Inferior parietal cortex (tissue), 1 donor: ENCODE measurements at regions not wholly inside any gene's neighbourhood (a gene's known extent, or its start where the extent isn't known, plus 50 kb on each side); places are given as distances from the start of the nearest gene placed in this dataset.
"Not testable (repeated sequence)": the region's sequence is repeated elsewhere in the genome, so short reads cannot be mapped to it uniquely, and the experiment has no call there.

Experiments used
- DNase-seq: peaks from one replicate; pipeline ENCODE4 v3.0.0-alpha.2; 2016; ENCODE audit errors: extremely low spot score

DNA sequence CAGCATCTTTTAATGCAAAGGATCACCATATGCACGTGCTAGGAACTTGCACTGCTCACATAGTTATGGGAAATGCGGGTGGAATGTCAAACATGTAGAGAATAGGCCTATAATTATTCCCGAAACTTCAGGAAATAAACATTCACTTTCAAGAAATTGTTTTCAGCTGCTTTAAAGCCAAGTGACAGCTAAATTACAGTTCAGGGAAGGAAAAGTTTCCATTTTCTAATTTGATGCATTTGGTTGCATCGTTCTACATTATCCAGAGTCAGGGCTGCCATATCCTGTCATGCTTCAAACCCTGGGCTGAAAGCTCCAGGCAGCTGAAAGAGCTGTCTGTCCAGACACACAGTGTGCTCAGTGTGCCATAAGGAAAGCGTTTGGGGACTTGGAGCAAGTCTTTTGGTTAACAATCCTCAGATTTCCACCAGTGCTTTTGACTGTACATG, 518.1 kb downstream of the CSNK1G3 start:
- DNase-seq: no peak

DNA sequence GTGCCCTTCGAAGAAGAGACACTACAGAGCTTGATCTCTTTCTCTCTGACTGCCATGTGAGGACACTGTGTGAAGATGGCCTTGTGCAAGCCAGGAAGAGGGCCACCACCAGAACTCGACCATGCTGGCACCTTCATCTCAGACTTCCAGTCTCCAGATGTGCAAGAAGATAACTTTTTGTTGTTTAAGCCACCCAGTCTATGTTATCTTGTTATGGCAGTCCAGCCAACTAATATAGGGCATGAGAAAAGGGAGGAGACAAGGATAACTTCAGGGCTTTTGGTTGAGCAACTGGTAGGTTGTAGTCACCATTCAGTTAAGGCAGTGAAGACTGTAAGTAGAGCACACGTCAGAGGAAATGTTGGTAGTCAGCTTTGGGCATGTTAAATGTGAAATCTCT, 515.5 kb downstream of the CSNK1G3 start:
- no peak for DNase-seq

DNA sequence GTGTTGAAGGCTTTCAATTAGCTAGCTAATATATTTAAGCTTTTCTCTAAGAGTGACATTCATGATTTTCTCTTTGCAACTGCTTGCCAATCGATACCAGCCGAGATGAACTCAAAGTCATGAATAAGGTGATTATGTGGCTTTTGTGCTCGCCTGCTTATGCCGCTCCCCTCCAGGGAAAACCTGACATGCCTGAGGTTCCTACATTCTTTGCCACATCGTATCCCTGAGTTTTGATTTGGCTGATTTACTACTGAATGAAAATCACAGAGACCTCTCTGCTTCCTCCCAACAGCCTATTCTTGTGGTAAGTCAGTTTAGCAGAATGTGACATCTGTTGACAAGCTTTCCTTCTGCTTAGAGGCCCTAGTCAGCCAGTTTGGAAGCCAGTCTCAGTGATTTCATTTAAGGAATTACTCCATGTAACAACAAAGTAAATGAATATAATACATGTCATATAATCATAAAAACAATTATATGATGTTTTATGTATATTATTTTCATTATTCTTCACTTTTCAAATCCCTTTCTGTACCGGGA, 513.4 kb downstream of the CSNK1G3 start:
- no peak for DNase-seq

DNA sequence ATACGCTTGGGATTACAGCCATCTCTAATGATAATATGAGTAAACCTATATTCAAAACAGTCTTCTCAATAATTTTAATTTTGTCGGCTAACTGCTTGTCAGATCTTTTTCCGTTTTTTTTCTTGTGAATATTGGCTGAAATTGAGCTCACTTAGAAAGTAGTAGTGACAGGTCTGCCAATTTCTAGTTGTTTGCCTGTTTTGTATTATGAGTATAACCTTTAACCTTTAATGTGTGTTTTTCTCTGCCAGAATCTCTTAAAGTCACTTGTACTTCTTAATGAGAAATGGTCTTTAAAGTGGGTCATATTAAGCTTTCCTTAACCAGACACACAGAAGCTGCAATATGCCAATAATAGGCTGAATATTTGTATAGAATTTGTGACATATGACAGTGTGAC, 511.0 kb downstream of the CSNK1G3 start:
- DNase-seq: no peak

DNA sequence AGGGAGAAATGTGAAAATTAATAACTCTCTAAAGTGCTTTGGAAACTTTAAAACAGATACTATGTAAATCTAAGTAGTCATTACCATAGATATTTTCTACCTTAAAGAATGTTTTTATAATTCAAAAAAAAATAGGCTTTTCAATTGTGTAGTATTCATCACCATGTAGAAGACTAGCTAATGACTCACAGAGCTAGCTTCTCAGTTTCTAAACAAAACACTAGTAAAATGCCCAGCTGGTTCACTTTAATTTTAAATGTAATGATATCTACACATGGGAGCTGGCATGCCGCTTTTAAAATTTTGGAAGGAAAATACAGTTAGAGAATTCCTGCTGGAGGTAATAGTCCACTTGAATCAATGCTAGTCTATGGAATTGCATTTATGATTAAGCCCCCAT, 509.8 kb downstream of the CSNK1G3 start:
- DNase-seq: no peak

DNA sequence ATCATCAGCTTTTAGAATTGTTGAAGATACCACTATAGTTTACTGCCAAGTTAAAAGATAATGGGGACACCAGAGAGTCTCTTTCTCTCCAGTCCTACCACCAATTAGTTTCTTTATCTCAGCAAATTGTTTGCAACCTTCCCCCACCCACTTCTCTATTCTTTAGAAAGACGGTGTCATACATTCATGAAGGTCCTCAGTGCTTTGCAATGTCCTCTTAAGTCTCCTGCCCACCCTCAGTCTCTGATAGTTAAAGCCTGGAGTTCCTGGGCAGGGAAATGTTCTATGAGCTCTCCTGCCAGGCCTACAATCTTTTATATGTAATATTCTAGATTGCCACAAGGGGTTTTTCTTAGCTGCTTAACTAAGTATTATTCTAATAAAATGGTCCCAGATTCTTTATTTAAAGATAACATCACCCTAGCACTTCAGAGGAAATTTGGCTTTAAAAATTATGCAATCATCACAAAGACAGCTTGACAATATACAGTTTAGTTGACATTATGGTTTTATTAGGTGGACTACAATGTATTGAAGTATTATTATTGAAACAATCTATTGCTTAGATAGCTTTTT, 509.2 kb downstream of the CSNK1G3 start:
- DNase-seq: no peak

DNA sequence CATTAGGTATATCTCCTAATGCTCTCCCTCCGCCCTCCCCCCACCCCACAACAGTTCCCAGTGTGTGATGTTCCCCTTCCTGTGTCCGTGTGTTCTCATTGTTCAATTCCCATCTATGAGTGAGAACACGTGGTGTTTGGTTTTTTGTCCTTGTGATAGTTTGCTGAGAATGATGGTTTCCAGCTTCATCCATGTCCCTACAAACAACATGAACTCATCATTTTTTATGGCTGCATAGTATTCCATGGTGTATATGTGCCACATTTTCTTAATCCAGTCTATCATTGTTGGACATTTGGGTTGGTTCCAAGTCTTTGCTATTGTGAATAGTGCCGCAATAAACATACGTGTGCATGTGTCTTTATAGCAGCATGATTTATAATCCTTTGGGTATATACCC, 505.3 kb downstream of the CSNK1G3 start:
- not testable (repeated sequence) for DNase-seq

DNA sequence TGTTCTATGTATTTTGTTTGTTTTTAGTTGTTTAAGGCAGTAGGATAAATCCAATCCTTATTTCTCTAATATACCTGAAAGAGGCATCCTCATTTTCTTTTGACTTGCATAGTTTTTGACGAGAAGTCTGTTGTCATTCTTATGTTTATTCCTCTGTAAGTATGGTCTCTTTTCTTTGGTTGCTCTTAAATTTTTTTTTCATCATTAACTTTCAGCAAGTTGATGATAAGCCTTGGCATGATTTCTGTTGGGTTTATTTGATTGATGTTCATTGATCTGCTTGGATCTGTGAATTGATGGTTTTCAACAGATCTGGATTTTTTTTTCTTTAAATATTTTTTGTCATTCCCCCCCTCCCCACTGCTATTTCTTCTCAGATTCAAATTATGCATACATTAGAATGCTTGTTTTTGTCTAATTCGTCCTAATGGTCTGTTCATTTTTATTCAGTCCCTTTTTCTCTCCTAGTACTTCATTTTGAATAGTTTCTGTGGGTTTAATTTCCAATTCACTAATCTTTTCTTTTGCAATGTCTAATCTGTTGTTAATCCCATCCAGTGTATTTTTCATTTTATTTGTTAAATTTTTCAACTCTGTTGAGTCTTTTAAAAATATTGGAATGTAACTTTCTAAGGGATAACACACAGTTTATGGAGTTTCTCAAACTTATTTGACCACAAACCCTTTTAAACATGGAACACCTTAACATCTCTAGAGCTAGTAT, 495.9 kb downstream of the CSNK1G3 start:
- no peak for DNase-seq

DNA sequence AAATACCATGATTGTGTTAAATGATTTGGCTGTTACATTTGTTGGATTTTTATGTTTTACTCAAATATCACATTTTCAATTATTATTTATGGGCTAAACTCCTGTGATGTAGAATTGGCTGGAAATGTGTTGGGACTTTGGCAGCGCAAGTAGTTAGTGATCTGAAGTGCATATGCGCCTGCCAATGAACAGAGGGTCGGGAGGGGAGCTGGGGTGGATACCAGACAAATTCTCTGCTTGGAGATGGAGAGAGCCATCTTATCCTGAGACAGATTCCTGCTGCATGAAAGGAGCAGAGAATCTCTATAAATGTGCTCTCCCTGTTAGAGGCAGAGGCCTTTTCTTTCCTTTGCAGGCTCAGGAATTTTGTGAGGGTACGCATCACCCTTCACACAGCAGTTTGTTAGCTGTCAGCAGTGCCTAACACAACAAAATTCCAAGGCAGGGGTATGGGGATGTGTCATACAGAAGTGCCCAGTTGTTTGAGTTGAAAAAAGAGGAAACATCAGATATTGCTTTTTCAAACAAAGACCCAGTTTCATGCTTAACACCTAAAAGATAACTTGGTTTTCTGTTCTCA, 489.1 kb downstream of the CSNK1G3 start:
- DNase-seq: no peak

DNA sequence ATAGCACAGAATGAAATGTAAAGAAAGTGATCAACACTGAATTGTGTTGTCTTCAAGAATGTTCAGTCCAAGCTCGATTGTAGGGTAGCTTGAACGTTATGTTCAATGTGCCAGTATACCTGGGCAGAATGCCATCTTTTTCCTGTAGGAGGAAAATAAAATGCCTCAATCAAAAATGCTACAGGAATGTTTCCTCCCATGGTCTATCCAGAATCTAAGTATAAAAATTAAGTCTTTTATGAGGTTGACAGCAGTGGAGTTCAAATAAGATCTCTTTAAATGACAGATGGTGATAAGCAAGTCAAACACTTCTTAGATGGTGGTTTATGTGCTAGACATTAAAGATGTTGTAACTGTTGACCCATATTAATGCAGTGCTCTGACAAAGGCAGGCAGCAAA, 488.6 kb downstream of the CSNK1G3 start:
- DNase-seq: peak; percentile 25

DNA sequence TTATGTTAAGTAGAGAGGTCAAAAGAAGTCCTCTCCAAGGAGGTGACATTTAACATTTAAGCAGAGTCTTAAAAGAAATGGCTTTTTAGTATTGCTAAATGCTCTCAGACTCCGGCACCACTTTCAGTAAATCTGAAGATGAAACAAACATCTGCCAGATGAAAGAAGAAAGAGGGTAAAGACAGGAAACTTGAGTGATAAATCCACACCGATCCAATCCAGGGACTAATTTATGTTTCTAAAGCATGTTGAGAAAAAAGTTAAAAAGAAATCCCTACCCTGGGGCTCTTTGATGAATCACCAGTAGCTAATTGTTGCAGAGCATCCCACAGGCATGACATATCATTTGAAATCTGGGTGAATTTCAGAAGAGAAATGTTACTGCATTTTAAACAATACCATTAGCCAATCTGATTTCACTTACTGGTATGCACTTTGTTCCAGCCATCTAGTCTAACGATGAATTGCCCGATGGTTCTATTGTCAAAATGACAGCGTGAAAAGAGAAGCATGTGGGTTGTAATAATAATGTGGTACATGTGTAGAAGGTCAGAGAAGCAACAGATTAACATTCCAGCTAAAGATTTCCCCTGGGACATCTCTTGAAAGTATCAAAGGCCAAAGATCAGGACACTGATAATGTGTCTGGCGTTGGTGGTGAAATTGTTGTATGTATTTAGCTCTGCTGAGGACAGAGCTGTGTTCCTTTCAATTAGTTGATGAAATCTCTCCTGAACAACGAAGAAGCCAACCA, 485.7 kb downstream of the CSNK1G3 start:
- DNase-seq: no peak

DNA sequence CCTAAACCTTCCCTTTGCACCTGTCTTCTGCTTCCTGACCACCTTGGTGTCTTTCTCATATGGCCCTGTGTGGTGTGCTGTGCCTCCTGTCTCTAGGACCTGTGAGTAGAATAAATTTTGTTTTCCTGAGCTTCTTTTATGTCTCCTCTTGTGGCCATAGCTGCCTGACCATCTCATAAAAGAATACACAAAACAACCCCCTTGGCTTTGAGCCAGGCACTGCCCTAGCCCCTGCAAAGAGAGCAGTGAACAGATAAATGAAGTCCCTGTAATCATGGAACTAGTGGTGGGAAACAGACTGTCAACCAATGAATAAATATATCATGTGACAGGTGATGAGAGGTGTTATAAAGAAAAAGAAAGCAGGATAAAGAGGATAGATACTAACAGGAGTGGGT, 485.1 kb downstream of the CSNK1G3 start:
- DNase-seq: no peak

DNA sequence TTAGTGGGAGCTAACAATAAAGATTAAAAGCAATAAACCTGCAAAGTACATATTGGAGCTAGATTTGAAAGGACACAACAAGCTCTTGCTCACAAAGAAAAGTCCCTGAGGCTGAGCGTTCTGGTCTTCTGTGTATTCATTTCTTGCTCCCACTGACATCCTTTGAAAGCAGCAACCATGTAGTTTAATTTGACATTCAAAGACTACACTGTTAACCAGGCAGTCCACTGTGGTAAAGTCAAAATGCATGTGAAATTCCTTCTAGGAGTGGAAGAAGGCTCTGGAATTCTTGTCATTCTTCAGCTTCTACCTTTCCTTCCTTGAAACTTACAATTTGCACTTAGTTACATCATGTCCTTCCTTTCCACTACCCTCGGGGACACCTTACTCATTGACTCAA, 480.7 kb downstream of the CSNK1G3 start:
- no peak for DNase-seq

DNA sequence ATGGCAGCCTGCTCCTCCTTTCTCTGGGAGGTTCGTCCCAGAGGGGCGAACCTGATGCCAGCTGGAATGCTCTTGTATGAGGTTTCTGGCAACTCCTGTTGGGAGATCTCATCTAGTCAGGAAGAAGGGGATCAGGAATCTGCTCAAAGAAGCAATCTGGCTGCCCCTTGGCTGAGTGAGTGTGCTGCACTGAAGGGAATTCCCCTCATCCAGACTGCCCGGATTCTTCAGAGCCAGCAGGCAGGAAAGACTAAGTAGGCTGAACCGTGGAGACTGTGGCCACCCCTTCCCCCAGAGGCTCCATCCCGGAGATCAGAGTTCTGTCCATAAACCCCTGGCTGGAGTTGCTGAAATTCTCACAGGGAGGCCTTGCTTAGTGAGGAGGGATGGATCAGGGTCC, 476.0 kb downstream of the CSNK1G3 start:
- no peak for DNase-seq

DNA sequence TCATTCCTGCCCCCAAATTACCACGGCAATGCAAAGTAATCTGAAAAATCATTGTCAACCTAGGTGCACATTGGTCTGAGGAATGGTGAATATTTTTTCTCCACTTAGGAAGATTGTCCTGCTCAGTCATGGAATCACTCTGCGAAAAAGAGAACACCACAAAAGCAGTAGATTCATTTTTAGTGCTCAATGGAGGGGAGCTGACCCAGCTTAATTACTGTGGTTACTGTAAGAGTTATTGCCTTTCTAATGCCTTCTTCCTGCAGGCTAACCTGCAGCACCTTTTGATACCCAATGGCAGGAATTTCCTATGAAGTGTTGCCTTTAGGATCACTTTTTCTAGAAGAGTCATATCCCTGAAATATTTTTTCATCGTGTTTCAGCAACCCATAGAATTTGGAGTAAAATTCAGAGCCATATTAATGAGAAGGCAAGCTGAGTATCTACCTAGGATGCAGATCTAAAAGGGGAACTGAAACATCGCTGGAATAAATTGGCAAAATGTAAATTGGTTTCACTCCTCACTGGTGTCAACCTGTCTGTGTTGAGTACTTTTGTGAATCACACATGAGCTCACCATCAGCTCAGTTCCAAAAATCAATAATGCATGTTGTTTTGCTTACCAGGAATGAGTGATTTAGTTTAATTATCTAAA, 464.5 kb downstream of the CSNK1G3 start:
- no peak for DNase-seq

DNA sequence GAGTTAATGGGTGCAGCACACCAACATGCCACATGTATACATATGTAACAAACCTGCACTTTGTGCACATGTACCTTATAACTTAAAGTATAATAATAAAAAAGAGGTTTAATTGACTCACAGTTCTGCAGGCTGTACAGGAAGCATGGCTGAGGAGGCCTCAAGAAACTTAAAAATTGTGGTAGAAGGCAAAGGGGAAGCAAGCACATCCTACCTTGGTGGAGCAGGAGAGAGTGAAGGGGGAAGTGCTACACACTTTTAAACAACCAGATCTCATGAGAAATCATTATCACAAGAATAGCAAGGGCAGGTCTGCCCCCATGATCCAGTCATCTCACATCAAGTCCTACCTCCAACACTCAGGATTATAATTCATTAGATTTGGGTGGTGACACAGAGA, 463.5 kb downstream of the CSNK1G3 start:
- not testable (repeated sequence) for DNase-seq

DNA sequence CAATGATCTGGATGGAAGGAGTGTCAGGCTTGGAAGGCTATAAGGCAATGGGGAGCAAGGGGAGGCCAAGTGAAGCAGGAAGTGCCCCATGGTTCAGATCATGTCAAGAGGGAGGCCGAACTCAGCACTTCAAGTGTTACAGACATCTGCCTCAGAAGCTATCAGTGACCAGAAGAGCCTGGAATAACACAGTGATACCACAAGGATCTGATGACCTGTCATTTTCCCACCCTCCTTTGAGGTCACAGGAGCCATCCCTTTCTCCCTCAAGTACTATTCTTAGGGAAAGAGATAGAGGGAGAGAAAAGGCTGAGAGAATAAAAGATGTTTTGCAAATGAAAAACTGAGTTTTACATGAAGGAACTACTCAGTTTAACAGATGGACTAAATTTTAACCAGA, 454.8 kb downstream of the CSNK1G3 start:
- DNase-seq: no peak

DNA sequence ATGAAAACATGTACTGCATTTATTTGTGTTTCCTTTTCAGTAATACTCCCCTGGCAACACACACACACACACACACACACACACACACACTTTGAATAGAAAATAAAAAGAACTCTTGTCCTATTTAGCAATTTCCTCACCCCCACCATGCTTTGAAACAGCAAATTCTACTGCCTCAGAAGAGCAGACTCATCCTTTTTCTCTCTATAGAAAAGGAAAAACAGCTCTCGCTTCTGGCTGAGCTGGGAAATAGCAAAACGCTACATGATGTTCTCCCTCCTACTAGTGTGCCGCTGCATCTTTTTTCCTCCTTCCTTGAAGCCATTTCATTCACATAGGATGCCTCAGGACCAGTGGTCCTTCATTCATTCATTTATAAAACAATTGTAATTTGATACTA, 453.6 kb downstream of the CSNK1G3 start:
- peak; percentile 53 for DNase-seq

DNA sequence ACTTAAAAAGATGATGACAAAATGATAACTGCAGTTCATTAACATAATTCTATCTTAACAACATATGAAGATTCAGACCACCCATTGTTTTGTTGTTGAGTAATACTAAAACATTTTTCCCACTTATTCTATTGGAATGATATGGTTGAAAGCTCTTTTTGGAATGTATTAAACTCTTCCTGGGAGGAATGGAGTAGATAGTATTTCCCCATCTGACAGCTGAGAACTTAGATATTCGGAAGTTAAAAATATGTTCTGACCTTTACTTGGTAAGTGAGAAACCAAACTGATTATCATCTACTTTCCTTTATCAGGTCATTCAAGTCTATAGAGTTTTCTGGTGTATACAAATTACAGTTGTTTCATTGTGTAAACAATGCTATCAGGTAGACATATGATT, 452.9 kb downstream of the CSNK1G3 start:
- DNase-seq: no peak

DNA sequence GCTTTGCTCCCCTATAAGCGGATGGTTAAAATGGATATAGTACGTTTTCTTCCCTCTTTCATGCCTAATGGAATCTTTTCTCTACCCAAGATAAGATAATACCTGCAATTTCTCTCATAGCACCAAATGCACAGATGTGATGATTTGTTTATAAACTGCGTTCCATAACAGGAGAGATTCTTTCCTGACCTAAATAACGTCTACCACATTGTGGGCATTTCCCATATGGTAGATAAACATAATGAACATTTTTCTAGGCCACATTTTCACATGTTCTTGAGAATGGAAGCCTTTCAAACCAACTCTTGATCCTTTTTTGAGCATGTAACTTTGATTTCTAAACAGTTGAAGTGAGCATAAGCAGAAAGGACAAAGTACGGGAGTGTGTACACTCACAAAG, 448.5 kb downstream of the CSNK1G3 start:
- no peak for DNase-seq

DNA sequence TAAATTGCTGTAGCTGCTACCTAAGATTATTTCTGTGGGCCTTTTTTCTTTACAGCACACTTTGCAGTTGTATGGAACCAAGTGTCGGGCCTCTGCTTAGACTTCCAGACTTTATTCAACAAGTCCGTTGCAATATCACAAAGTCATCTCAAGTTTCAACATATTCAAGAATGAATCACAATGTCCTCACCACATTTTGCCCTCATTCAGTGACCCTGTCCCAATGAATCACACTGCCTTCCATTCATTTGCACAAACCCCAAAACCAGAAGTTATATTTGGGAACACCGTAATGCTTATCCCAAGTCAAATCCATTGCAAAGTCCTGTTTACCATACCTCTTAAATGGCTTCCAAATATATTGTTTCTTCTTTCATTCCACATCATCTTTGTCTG, 439.6 kb downstream of the CSNK1G3 start:
- no peak for DNase-seq
